ENCODE measurements at regions not wholly inside any gene's neighbourhood (a gene's known extent, or its start where the extent isn't known, plus 50 kb on each side); places are given as distances from the start of the nearest gene placed in this dataset.
"Not testable (repeated sequence)": the region's sequence is repeated elsewhere in the genome, so short reads cannot be mapped to it uniquely, and the experiment has no call there.

GRCh38 chr5:56656846-56657726 is 158.3 kb upstream of the MAP3K1 start:
- no peak for DNase-seq

GRCh38 chr5:56651893-56652292 is 163.5 kb upstream of the MAP3K1 start:
- DNase-seq: no peak

- DNase-seq: no peak
Measured at GRCh38 chr5:56650386-56650785, 165.0 kb upstream of the MAP3K1 start.

GRCh38 chr5:56649569-56649968 is 165.8 kb upstream of the MAP3K1 start:
- no peak for DNase-seq

- no peak for DNase-seq
Measured at GRCh38 chr5:56648460-56649034, 166.8 kb upstream of the MAP3K1 start.

- no peak for DNase-seq
Measured at GRCh38 chr5:56647099-56647850, 168.1 kb upstream of the MAP3K1 start.

- DNase-seq: no peak
Measured at GRCh38 chr5:56641635-56642260, 173.6 kb upstream of the MAP3K1 start.

GRCh38 chr5:56640763-56641406 is 174.5 kb upstream of the MAP3K1 start:
- DNase-seq: no peak

GRCh38 chr5:56639476-56639875 is 175.9 kb upstream of the MAP3K1 start:
- DNase-seq: no peak

GRCh38 chr5:56638768-56639238 is 176.5 kb upstream of the MAP3K1 start:
- DNase-seq: no peak

GRCh38 chr5:56638061-56638621 is 177.2 kb upstream of the MAP3K1 start:
- no peak for DNase-seq

GRCh38 chr5:56637321-56637920 is 177.9 kb upstream of the MAP3K1 start:
- no peak for DNase-seq

- no peak for DNase-seq
Measured at GRCh38 chr5:56633950-56634349, 181.4 kb upstream of the MAP3K1 start.

GRCh38 chr5:56632939-56633338 is 182.4 kb upstream of the MAP3K1 start:
- DNase-seq: no peak

- no peak for DNase-seq
Measured at GRCh38 chr5:56632199-56632598, 183.2 kb upstream of the MAP3K1 start.

- DNase-seq: no peak
Measured at GRCh38 chr5:56631719-56632118, 183.6 kb upstream of the MAP3K1 start.

- not testable (repeated sequence) for DNase-seq
Measured at GRCh38 chr5:56628616-56629015, 186.7 kb upstream of the MAP3K1 start.

- DNase-seq: no peak
Measured at GRCh38 chr5:56625541-56625940, 189.8 kb upstream of the MAP3K1 start.

- DNase-seq: no peak
Measured at GRCh38 chr5:56624751-56625150, 190.6 kb upstream of the MAP3K1 start.

GRCh38 chr5:56622141-56622540 is 193.2 kb upstream of the MAP3K1 start:
- DNase-seq: no peak

GRCh38 chr5:56620903-56621677 is 194.3 kb upstream of the MAP3K1 start:
- DNase-seq: no peak

Measured in cerebellar nuclear complex (tissue), 1 donor.